H7 (cell line): ENCODE measurements at regions not wholly inside any gene's neighbourhood (a gene's known extent, or its start where the extent isn't known, plus 50 kb on each side); places are given as distances from the start of the nearest gene placed in this dataset.

Experiments
- DNase-seq: peaks from one replicate; pipeline ENCODE4 v3.0.0; 2012
- H3K27me3 ChIP-seq: 2 replicates; pipeline ENCODE4 v1.6.0; 2011; ENCODE audit warnings: mild to moderate bottlenecking, low read length; ENCODE audit not compliant: control insufficient read depth, insufficient read depth
- H3K36me3 ChIP-seq: replicated peaks from 2 replicates; pipeline ENCODE4 v1.5.1; 2011; ENCODE audit warnings: low read length; ENCODE audit not compliant: control insufficient read depth, insufficient read depth
- H3K4me3 ChIP-seq: 2 replicates; pipeline ENCODE4 v1.5.1; 2011; ENCODE audit warnings: low read depth, mild to moderate bottlenecking, control low read depth, low read length, moderate library complexity; ENCODE audit not compliant: insufficient read depth

DNA sequence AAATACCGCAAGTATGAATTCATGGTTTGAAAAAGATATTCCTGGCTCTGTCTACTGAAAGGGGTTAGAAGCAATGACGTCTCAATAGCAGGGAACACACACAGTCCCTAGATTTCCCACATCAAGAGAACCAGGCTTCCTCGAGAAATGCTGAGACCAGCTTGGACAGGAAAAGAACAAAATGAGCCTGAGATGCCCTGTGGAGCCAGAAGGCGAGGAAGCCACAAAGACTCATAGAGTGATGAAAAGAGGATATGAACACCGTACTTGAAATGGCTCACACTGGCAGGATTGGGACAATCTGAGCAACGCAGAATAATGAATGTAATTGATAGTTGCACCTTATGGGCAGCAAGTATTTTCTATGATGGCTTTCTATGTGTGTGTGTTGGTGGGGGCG lies 302.4 kb upstream of the ATP10A start:
- no peak overlapping the region for H3K4me3 ChIP-seq
- DNase-seq: no peak
- no peaks in the 10 kb centered on the region for H3K27me3 ChIP-seq
- no peaks in the 10 kb centered on the region for H3K36me3 ChIP-seq

DNA sequence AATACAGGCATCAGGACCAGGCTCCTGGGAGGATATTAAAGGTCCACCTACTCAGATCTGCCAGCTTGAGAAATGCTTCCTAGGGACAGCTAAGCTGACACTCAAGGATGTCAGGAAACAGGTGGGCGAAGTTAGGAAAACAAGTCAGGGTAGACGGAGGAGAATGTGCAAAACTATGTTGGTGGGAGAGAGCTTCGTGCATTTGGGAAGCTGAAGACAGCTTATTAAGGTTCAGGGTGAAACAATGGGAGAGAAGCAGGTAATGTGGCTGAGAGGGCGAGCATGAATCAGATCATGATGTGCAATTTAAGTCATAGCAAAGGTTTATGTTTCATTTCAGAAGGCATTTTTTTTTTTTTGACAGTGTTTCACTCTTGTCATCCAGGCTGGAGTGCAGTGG lies 297.2 kb upstream of the ATP10A start:
- no peak overlapping the region for H3K4me3 ChIP-seq
- no peaks in the 10 kb centered on the region for H3K36me3 ChIP-seq
- no peak for DNase-seq
- H3K27me3 ChIP-seq: no peaks in the 10 kb centered on the region

DNA sequence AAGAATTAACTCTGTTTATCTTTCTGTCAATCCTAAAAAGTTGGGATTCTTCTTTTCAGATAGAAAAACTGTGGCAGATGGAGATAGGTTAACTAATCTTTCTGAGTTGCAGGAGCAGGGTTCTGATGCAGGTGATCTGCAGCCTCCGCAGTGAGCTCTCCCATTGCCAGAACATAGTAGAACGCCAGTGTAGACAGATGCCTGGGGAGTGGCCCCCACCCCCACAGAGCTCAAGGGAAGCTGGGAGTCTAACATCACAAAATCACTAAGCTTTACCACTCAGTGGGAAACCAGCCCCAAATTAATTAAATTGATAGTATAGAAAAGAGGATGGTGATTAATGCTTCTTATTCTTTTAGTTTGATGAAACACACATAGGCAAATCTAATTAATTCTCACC lies 295.0 kb upstream of the ATP10A start:
- Histone ChIP-seq H3K4me3 (no peak overlapping the region), H3K27me3 (no peaks in the 10 kb centered on the region), H3K36me3 (no peaks in the 10 kb centered on the region)
- DNase-seq: no peak

GRCh38 chr15:26157081-26157480 lies 294.0 kb upstream of the ATP10A start:
- Histone ChIP-seq H3K4me3 (no peak overlapping the region), H3K27me3 (no peaks in the 10 kb centered on the region), H3K36me3 (no peaks in the 10 kb centered on the region)
- DNase-seq: no peak

GRCh38 chr15:26156051-26156450 lies 292.9 kb upstream of the ATP10A start:
- Histone ChIP-seq H3K4me3 (no peak overlapping the region), H3K36me3 (no peaks in the 10 kb centered on the region), H3K27me3 (no peaks in the 10 kb centered on the region)
- DNase-seq: no peak

DNA sequence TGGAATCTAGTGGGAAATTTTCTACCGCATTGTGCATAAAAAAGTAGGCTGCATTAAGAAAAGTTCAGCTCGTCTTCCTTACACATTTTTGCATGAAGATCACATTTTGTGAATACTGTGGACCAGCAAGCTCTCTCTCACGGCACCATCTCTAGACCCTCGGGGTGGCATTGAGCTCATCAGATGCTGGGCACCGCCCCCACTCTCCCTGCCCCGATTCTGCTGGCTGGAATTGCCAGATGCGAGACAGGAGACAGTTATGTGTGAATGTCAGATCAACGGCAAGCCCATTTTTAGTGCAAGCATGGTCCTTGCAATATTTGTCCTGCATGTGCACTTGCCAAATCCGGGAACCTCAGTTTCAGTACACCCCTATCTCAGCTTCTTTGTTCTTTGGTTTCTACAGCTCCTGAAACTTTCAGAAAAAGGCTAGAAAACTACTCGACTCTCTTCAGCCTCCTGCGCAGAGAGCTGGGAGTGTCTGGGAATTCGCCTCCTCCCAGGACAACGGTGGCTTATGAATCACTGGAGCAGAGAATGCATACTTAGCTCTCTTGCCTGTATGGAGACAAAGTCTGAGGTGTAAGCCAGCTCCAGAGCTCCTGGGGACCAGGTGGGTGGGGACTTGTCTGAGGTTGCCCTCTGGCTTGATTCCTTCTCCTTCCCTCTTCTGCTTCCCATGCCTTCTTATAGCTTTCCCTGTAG lies 285.2 kb upstream of the ATP10A start:
- H3K4me3 ChIP-seq: no peak overlapping the region
- no peaks in the 10 kb centered on the region for H3K27me3 ChIP-seq
- peak; percentile 43 for DNase-seq
- H3K36me3 ChIP-seq: no peaks in the 10 kb centered on the region

- no peaks in the 10 kb centered on the region for H3K27me3 ChIP-seq
- no peaks in the 10 kb centered on the region for H3K36me3 ChIP-seq
- DNase-seq: no peak
- no peak overlapping the region for H3K4me3 ChIP-seq
These were observed 283.1 kb upstream of the ATP10A start for GRCh38 chr15:26146202-26146601.

DNA sequence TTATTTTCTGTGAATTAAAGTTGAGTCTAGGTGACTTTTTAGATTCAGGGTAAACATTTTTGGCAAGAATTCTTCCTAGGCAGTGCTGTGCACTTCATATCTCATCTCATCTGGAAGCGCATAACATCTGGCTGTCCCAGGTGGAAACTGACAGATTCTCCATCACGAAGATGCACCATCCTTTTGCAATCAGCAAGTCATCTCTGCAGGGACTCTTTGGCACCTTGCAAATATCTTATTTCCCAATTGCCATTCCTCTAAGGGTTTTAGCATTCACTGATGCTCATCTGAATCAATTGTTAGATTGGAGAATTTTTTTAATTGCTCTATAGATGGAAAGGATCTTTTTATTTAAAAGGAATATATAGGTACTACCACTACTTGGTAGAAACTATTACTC lies 282.7 kb upstream of the ATP10A start:
- DNase-seq: no peak
- H3K27me3 ChIP-seq: no peaks in the 10 kb centered on the region
- no peak overlapping the region for H3K4me3 ChIP-seq
- H3K36me3 ChIP-seq: no peaks in the 10 kb centered on the region

DNA sequence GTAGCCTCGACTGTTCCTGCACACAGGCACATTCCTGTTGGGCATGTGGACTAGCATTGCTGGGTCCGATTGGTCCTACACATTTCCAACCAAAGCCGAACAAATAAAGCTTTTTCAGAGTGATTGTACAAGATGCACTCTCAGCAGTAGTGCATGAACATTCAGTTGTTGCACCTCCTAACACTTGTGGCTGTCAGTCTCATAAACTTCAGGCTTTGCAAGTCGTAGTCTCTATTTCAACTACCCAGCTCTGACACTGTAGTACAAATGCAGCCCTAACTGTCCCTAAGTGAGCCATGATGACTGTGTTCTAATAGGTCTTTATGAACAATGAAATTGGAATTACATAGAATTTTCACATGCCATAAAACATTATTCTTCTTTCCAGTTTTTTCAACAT lies 281.7 kb upstream of the ATP10A start:
- Histone ChIP-seq H3K36me3 (no peaks in the 10 kb centered on the region), H3K27me3 (no peaks in the 10 kb centered on the region), H3K4me3 (no peak overlapping the region)
- no peak for DNase-seq

DNA sequence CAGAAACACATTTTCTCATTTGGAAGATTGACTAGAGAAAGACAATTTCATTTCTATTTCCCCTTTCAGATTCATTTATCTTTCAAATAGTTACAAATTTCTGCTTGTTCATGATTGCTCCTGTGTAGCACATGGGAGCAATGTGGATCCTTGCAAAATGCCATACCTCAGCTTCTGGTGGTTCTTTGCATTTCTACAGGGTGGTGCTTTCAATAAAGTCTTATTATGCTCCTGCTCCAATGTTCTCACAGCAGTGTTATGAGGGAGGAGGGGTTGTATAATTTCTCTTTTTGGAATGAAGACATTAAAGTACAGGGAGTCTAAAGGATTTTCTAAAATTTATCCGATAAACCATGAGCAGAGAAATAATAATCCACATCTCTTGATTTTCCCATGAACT lies 280.1 kb upstream of the ATP10A start:
- Histone ChIP-seq H3K4me3 (no peak overlapping the region), H3K36me3 (no peaks in the 10 kb centered on the region), H3K27me3 (no peaks in the 10 kb centered on the region)
- no peak for DNase-seq

- H3K36me3 ChIP-seq: no peaks in the 10 kb centered on the region
- no peak for DNase-seq
- no peaks in the 10 kb centered on the region for H3K27me3 ChIP-seq
- H3K4me3 ChIP-seq: no peak overlapping the region
These were observed 271.7 kb upstream of the ATP10A start for GRCh38 chr15:26134812-26135211.

GRCh38 chr15:26134152-26134551 lies 271.0 kb upstream of the ATP10A start:
- Histone ChIP-seq H3K4me3 (no peak overlapping the region), H3K36me3 (no peaks in the 10 kb centered on the region), H3K27me3 (no peaks in the 10 kb centered on the region)
- DNase-seq: no peak

GRCh38 chr15:26132811-26133210 lies 269.7 kb upstream of the ATP10A start:
- Histone ChIP-seq H3K36me3 (no peaks in the 10 kb centered on the region), H3K4me3 (no peak overlapping the region), H3K27me3 (no peaks in the 10 kb centered on the region)
- peak; percentile 25 for DNase-seq

- H3K4me3 ChIP-seq: no peak overlapping the region
These were observed 266.7 kb upstream of the ATP10A start for GRCh38 chr15:26129852-26130251.

GRCh38 chr15:26128611-26129140 lies 265.5 kb upstream of the ATP10A start:
- Histone ChIP-seq H3K4me3 (no peak overlapping the region), H3K27me3 (no peaks in the 10 kb centered on the region), H3K36me3 (no peaks in the 10 kb centered on the region)
- DNase-seq: no peak

More at GRCh38 chr15:26129852-26130251, 266.7 kb upstream of the ATP10A start:
- Histone ChIP-seq H3K36me3 (no peaks in the 10 kb centered on the region), H3K27me3 (no peaks in the 10 kb centered on the region)
- DNase-seq: peak; percentile 29
